DND-41 (cell line): ENCODE measurements at regions not wholly inside any gene's neighbourhood (a gene's known extent, or its start where the extent isn't known, plus 50 kb on each side); places are given as distances from the start of the nearest gene placed in this dataset.

ENCODE experiments used
- CTCF ChIP-seq: IDR thresholded peaks from 2 replicates; pipeline ENCODE4 v1.5.1; 2012; ENCODE audit warnings: borderline replicate concordance, low read length, moderate library complexity, mild to moderate bottlenecking; ENCODE audit not compliant: poor library complexity, severe bottlenecking; ENCODE audit errors: extremely low read depth
- EZH2 ChIP-seq: IDR thresholded peaks from 3 replicates; pipeline ENCODE4 v1.6.1; 2012; ENCODE audit warnings: borderline replicate concordance, low read depth, mild to moderate bottlenecking, moderate library complexity, low read length, inconsistent platforms; ENCODE audit not compliant: severe bottlenecking

GRCh38 chr1:87686671-87687070 lies 358.0 kb downstream of the LMO4 start:
- no peak for TF ChIP-seq CTCF
- TF ChIP-seq EZH2 = no peak
